Activated naive CD8-positive, alpha-beta T cell treated with anti-CD3 and anti-CD28 coated beads, Interleukin-2, amount 50 U/mL, for 24 hours (primary cell): ENCODE measurements at regions not wholly inside any gene's neighbourhood (a gene's known extent, or its start where the extent isn't known, plus 50 kb on each side); places are given as distances from the start of the nearest gene placed in this dataset.

Experiments used
- ATAC-seq: fragments of 150-1000 bp; cut with Tn5 transposase; one replicate; pipeline ENCODE4 v1.10.0; 2021
- DNase-seq: peaks from one replicate; pipeline ENCODE4 v3.0.0; 2021
- H3K27ac Mint-ChIP-seq: one replicate; pipeline ENCODE4 v1.8.0; 2021; ENCODE audit warnings: mild to moderate bottlenecking, mixed read lengths
- H3K27me3 Mint-ChIP-seq: one replicate; pipeline ENCODE4 v1.8.0; 2021; ENCODE audit warnings: mixed read lengths
- H3K36me3 Mint-ChIP-seq: one replicate; pipeline ENCODE4 v1.8.0; 2021; ENCODE audit warnings: low read depth, mixed read lengths
- H3K4me1 Mint-ChIP-seq: one replicate; pipeline ENCODE4 v1.8.0; 2021; ENCODE audit warnings: mixed read lengths
- H3K4me3 Mint-ChIP-seq: one replicate; pipeline ENCODE4 v1.8.0; 2021; ENCODE audit warnings: mild to moderate bottlenecking, moderate library complexity, mixed read lengths
- H3K9me3 Mint-ChIP-seq: one replicate; pipeline ENCODE4 v1.8.0; 2021; ENCODE audit warnings: mixed read lengths

DNA sequence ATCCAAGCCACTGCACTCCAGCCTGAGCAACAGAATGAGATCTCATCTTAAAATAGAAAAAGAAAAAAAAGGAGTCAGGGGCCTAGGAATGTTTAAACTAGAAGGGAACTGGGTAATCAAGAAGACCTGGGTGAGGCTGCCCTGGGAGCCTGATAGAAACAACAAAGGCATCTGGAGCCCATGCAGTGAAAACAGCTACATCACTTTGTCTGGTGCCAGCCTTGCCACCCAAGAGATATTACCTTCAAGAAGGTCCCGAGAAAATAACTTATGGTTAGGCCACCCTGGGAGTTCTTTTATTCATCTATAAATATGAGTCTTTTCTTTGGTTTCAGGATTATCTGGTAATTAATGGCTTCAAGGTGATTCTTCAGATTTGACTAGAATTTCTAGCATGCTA lies 412.1 kb downstream of the METTL15 start:
- H3K36me3 Mint-ChIP-seq: no peaks in the 10 kb centered on the region
- no peak for ATAC-seq
- no peaks in the 10 kb centered on the region for H3K4me1 Mint-ChIP-seq
- no peak overlapping the region for H3K27ac Mint-ChIP-seq
- H3K9me3 Mint-ChIP-seq: peaks cover 6% of the 10 kb centered on the region
- H3K27me3 Mint-ChIP-seq: no peaks in the 10 kb centered on the region
- no peak overlapping the region for H3K4me3 Mint-ChIP-seq
- no peak for DNase-seq

DNA sequence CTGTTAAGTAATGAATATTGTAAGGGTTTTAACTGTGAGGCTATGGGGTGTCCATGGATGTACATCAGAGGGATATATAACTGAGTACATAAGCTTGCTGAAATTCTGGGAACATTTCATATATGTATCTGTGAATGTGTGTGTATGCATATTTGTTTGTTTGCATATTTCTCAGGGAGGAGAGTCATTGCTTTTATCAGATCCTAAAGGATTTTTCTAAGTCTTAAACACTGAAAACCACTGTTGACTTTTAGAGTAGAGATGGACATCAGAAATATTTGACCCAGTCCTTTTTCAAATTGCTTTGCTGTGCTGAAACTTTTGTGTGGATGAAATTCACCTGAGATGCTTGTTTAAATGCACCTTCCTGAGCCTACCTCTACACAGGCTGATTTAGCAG lies 410.6 kb downstream of the METTL15 start:
- Mint-ChIP-seq H3K27me3 (no peaks in the 10 kb centered on the region), H3K4me1 (no peaks in the 10 kb centered on the region), H3K36me3 (no peaks in the 10 kb centered on the region), H3K4me3 (no peak overlapping the region), H3K9me3 (peaks cover 3% of the 10 kb centered on the region), H3K27ac (no peak overlapping the region)
- DNase-seq (no peak), ATAC-seq (no peak)

DNA sequence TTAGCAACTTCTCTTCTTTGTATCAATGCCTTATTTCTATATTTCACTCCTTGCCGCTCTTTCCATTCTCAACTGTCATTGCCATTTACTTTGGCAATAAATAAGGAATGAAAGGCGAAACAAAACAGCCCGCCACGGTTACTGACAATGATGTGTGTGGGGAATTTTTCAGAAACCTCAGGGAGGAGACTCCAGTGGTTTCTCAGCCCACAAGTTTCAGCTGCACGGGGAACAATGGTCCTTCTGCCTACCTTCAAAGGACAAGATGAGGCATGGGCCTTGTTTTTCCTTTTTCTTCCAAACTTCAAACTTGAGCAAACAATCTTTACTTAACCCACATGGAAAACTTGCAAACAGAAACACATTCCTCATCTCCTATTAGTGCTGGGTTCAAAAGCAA lies 409.4 kb downstream of the METTL15 start:
- Mint-ChIP-seq H3K27ac (no peak overlapping the region), H3K4me3 (no peak overlapping the region), H3K4me1 (no peaks in the 10 kb centered on the region), H3K9me3 (peaks cover 8% of the 10 kb centered on the region), H3K27me3 (no peaks in the 10 kb centered on the region), H3K36me3 (no peaks in the 10 kb centered on the region)
- ATAC-seq: no peak
- DNase-seq: no peak

DNA sequence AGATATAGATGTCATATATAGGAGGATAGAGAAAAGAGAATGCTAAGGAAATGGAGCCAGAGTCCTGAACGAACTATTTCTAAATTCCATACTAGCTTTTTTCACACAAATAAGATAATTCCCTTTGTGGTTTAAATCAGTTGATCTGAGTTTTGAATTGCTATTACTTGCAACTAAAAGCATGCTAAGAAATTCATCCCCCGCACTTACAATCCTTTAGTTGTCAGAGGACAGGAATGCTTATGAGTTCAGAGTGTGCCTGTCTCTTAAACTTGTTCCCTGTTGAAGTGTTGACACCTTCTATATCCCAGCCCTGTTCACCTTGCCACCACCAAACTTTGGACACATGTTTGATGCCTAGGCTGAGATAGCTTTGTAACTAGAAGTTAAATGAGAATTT lies 406.2 kb downstream of the METTL15 start:
- no peak for ATAC-seq
- no peak for DNase-seq
- peaks cover 8% of the 10 kb centered on the region for H3K9me3 Mint-ChIP-seq

DNA sequence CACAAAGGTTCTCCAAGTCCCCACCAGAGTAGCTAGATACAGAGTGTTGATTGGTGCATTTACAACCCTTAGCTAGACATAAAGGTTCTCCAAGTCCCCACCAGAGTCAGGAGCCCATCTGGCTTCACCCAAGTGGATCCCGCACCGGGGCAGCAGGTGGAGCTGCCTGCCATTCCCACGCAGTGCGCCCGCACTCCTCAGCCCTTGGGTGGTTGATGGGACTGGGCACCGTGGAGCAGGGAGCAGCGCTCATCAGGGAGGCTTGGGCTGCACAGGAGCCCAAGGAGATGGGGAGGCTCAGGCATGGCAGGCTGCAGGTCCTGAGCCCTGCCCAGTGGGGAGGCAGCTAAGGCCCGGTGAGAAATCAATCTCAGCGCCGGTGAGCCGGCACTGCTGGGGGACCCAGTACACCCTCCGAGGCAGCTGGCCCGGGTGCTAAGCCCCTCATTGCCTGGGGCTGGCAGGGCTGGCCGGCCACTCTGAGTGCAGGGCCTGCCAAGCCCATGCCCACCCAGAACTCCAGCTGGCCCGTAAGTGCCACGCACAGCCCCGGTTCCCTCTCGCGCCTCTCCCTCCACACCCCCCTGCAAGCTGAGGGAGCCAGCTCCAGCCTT lies 404.1 kb downstream of the METTL15 start:
- Mint-ChIP-seq H3K4me1 (no peaks in the 10 kb centered on the region), H3K9me3 (peaks cover 8% of the 10 kb centered on the region), H3K4me3 (no peak overlapping the region), H3K27me3 (no peaks in the 10 kb centered on the region), H3K36me3 (no peaks in the 10 kb centered on the region), H3K27ac (no peak overlapping the region)
- DNase-seq (no peak), ATAC-seq (no peak)

More for the DNA sequence above, 406.2 kb downstream of the METTL15 start:
- Mint-ChIP-seq H3K36me3 (no peaks in the 10 kb centered on the region), H3K27me3 (no peaks in the 10 kb centered on the region), H3K4me1 (no peaks in the 10 kb centered on the region), H3K4me3 (no peak overlapping the region), H3K27ac (no peak overlapping the region)

DNA sequence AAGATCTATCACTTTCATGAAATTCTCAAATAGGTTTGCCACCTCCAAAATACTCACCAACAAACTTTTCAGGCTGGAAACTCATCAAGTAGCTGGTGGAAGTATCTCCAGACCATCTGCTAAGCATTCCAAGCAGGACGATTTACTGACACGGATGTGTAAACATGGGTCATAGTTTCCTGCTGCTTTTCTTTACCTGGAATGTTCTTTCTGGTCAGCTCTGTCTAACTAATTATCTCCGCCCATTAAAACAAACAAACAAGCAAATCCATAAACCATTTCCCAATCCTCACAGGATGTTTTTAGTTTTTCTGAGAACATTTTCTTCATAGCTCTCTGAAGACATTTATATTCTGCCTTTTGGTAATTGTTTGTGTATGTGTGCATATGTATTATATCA lies 397.0 kb downstream of the METTL15 start:
- H3K4me1 Mint-ChIP-seq: no peaks in the 10 kb centered on the region

DNA sequence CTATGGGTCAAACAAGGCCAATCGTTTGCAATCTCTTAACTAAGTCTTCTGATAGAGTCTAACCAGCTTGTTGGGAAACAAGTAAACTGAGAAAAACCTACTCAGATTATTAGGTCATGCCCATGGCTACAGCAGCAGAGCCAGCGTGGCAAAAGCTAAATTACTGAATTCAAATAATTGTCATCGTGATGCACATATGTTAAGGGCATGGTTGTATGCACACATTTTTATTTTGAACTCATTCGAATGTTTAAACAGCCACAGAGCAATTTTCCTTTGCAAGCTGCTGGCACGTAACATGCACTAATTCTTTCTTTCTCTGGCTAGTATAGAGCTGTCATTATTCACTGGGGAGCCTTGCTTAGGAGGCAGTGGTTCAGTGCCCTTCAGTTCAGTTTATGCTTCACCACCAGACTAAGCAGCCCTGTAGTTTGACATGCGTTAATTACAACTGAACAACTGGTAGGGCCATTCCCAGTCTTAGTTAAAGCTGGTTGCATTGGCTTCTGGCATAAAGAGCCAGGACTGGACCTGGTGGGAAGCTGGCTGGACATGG lies 396.4 kb downstream of the METTL15 start:
- H3K36me3 Mint-ChIP-seq: no peaks in the 10 kb centered on the region
- H3K9me3 Mint-ChIP-seq: no peaks in the 10 kb centered on the region
- no peak overlapping the region for H3K27ac Mint-ChIP-seq
- DNase-seq (no peak), ATAC-seq (no peak)
- H3K27me3 Mint-ChIP-seq: no peaks in the 10 kb centered on the region
- H3K4me3 Mint-ChIP-seq: no peak overlapping the region
- H3K4me1 Mint-ChIP-seq: no peaks in the 10 kb centered on the region

More for the DNA sequence above, 397.0 kb downstream of the METTL15 start:
- ATAC-seq (no peak), DNase-seq (no peak)
- no peaks in the 10 kb centered on the region for H3K27me3 Mint-ChIP-seq
- no peaks in the 10 kb centered on the region for H3K9me3 Mint-ChIP-seq
- no peak overlapping the region for H3K27ac Mint-ChIP-seq
- no peak overlapping the region for H3K4me3 Mint-ChIP-seq
- H3K36me3 Mint-ChIP-seq: no peaks in the 10 kb centered on the region

DNA sequence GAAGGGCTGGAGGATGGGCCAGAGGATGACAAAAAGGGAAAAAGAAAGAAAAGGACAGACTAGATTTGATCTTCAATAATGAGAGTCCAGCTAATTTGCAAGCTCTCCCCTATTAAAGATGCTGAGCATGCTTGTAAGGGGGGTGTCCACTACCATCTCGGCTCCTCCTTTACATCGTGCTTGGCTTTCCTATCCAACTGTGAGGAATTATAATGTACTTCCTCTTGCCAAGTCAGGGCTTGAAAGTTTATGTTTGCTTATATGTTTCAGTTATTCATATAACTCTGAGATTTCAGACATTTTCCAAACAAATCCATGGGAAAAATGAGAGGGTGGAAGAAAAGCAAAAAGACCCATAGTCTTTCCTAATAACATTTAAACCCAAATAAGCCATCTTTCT lies 387.1 kb downstream of the METTL15 start:
- Mint-ChIP-seq H3K4me3 (no peak overlapping the region), H3K36me3 (no peaks in the 10 kb centered on the region), H3K9me3 (no peaks in the 10 kb centered on the region), H3K4me1 (no peaks in the 10 kb centered on the region), H3K27ac (no peak overlapping the region), H3K27me3 (no peaks in the 10 kb centered on the region)
- no peak for ATAC-seq
- no peak for DNase-seq

DNA sequence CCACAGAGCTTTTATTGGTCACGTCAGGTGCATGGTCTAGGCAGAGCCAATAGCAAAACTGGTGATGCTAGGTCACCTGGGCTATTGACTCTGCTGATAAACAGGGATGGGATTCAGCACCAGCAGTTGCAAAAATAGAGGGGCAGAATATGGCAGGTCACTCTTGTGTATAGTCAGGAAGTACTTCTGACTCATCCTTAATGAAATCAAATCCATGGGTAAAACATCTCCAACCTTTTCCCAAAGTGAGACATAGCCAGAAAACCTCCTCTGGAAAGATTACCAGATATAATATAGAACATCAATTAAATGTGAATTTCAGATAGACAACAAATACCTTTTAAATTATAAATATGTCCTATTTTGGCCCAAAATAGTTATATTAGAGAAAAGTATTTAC lies 383.2 kb downstream of the METTL15 start:
- Mint-ChIP-seq H3K27ac (no peak overlapping the region), H3K9me3 (no peaks in the 10 kb centered on the region), H3K27me3 (no peaks in the 10 kb centered on the region)

DNA sequence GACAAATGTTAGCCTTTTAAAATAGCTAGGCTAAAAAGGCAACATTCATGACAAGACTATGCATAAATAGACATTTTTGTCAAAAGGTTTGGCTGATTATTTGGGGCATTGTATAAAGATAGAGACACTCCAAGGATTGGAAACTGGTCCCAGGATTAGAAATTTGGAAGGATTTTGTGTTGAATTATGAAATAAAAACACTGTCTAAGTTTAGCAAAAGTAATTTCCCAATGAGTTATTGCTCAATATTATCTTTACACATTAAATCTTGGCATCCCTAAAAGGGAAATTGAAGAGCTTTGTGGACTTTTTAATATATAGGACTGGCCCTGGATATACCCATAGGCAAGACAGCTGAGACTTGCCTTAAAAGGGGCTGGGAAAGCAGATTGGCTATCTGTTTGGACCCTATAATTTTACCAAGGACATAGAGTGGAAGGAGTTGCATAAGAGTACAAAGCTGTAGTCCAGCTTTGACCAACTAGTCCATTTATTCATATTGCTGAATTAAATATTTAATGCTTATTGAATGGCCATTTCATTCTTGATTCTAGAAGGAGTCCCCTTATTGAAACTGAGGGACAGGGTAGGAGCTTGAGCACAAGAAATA lies 382.7 kb downstream of the METTL15 start:
- H3K4me3 Mint-ChIP-seq: no peak overlapping the region
- H3K27ac Mint-ChIP-seq: no peak overlapping the region
- no peaks in the 10 kb centered on the region for H3K4me1 Mint-ChIP-seq
- H3K27me3 Mint-ChIP-seq: no peaks in the 10 kb centered on the region
- no peak for DNase-seq
- H3K36me3 Mint-ChIP-seq: no peaks in the 10 kb centered on the region
- H3K9me3 Mint-ChIP-seq: no peaks in the 10 kb centered on the region
- no peak for ATAC-seq

More for the DNA sequence above, 383.2 kb downstream of the METTL15 start:
- no peaks in the 10 kb centered on the region for H3K36me3 Mint-ChIP-seq
- ATAC-seq (no peak), DNase-seq (no peak)
- H3K4me1 Mint-ChIP-seq: no peaks in the 10 kb centered on the region
- no peak overlapping the region for H3K4me3 Mint-ChIP-seq

DNA sequence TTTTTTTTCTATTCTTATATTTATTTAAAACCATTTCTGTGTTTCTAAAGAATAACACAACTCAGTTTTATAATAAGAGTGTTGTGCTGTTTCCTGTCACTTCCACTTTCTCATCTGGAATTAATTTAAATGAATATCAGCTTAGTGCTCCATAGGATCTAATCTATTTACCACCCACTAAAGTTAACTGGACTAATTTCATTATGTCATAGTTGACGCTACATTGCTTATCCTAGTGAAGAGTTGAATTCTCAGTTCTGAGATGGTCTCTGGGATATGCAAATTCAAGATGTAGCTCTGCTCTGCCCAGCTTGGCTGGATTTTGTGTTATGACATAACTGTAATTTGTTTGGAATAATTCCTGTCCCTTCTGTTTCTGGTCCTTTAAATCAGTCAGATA lies 380.1 kb downstream of the METTL15 start:
- H3K4me3 Mint-ChIP-seq: no peak overlapping the region
- H3K36me3 Mint-ChIP-seq: no peaks in the 10 kb centered on the region
- H3K4me1 Mint-ChIP-seq: no peaks in the 10 kb centered on the region
- H3K27me3 Mint-ChIP-seq: no peaks in the 10 kb centered on the region
- DNase-seq (no peak), ATAC-seq (no peak)
- no peaks in the 10 kb centered on the region for H3K9me3 Mint-ChIP-seq
- H3K27ac Mint-ChIP-seq: no peak overlapping the region

DNA sequence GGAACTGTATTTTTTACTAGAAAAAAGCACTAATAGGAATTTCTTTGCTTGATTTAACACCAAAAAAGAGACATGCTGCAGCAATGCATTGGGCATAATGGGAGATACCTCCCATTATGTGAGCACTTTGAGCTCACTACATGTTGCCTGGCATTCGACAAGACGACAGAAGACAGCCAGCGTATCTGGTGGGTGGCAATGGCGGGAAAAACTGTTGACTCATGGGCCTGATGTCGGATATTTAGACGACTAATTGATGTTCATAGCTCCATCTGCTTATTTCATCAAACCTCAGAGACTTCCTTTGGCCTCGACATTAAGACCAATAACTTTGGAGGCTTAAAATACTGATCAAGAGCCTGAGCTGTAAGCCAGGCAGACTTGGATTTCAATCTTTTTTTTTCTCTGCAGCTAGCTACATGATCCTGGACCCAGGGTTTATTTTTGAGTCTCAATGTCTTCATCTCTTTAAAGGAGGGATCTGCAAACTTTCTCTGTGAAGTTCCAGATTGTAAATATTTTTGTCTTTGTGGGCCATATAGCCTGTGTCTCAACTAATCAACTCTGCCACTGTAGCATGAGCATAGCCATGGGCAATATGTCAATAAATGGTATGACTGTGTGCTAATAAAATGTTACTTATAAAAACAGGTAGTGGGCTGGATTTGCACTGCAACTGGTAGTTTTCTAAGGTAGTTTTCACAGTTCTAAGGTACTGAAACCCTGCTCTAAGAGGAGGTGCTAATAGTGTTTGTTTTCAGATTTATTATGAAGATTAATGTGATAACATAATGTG lies 375.1 kb downstream of the METTL15 start:
- Mint-ChIP-seq H3K4me3 (no peak overlapping the region), H3K9me3 (no peaks in the 10 kb centered on the region), H3K27ac (no peak overlapping the region), H3K36me3 (no peaks in the 10 kb centered on the region), H3K4me1 (no peaks in the 10 kb centered on the region), H3K27me3 (no peaks in the 10 kb centered on the region)
- ATAC-seq (no peak), DNase-seq (no peak)

DNA sequence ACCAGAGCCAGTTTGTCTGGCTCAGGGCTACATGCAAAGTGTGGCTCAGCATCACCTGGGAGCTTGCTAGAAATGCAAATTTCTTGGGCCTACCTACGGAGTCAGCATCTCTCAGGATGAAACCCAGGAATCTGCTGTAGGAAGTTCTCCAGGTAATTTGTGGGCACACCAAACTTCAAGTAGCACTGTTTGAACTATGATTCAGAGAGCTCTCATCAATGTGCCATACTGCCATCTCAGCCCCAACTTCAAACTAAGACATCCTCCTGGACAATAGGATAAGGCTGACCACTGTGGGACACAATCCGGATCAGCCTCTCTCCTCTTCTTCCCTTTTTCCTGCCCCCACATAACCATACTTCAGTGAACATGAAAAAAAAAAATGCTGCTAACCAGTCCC lies 374.5 kb downstream of the METTL15 start:
- no peak for DNase-seq
- H3K27ac Mint-ChIP-seq: no peak overlapping the region
- H3K9me3 Mint-ChIP-seq: no peaks in the 10 kb centered on the region
- H3K27me3 Mint-ChIP-seq: no peaks in the 10 kb centered on the region
- H3K36me3 Mint-ChIP-seq: no peaks in the 10 kb centered on the region
- H3K4me3 Mint-ChIP-seq: no peak overlapping the region
- ATAC-seq: no peak
- no peaks in the 10 kb centered on the region for H3K4me1 Mint-ChIP-seq

DNA sequence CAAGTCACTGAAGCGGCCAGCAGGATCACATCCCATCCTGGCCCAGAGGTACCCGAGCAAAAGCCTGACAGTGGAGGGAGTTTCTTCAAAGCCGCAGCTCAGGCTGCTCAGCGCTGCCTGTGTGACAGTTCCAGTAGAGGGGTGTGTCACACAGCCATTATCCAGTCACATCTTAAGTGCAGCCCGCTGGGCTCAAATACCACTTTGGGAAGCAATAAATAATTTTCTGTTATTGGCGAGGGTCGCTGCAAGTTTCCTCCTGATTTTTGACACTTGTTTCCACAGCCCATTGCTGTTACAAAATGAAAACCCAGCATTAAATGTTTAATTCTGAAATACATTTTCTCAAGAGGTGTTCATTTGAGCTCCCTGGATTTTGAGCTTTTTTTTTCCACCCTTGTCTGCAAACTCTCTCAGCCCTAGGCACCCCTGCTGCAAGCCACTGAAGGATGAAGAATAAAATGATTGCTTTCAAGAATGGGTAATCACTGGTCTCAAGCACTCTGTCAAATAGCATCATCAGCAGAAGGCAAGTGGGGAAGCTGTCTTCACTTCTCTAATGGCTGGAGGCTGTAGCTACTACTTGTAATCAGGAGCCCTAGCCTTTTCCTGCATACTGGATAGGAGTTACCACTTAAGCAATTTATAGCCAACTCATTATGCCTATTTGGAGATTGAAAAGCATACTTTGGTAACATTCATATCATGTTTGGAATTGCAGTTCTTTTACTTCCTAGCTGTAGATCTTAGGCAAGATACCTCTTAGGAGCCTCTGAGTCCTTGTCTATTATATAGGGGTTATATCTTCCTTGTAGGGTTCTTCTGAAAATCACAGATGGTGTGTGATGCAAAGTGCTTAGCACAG lies 373.7 kb downstream of the METTL15 start:
- H3K27me3 Mint-ChIP-seq: no peaks in the 10 kb centered on the region
- ATAC-seq (no peak), DNase-seq (no peak)
- H3K4me3 Mint-ChIP-seq: no peak overlapping the region
- no peaks in the 10 kb centered on the region for H3K9me3 Mint-ChIP-seq
- no peak overlapping the region for H3K27ac Mint-ChIP-seq
- no peaks in the 10 kb centered on the region for H3K36me3 Mint-ChIP-seq
- H3K4me1 Mint-ChIP-seq: no peaks in the 10 kb centered on the region
